A549 (cell line): ENCODE measurements at regions not wholly inside any gene's neighbourhood (a gene's known extent, or its start where the extent isn't known, plus 50 kb on each side); places are given as distances from the start of the nearest gene placed in this dataset.

Experiments used
- ATAC-seq, 2 experiments: fragments of 200-7000 bp in 1 of 2; fragments of >200 bp in 1 of 2; cut with Nextera tagmentation in 1 of 2; cut with Tn5 transposase in 1 of 2; 3 replicates each; pipeline versions ENCODE4 v1.8.0 to v1.9.1; 2018 to 2020; ENCODE audit warnings: mild to moderate bottlenecking in 1 of 2, moderate library complexity in 1 of 2
- CTCF ChIA-PET: fragments of 300-600 bp; sonication (Branson Sonifier 250); formaldehyde crosslinking; extraction: SDS; loops from one replicate; lab custom pipeline; 2021; ENCODE audit warnings: antibody characterized with exemption, inconsistent platforms; lab: Yijun Ruan, JAX
- POLR2A ChIA-PET: fragments of 350-600 bp; formaldehyde crosslinking; extraction: SDS; loops from one replicate; lab custom pipeline; 2021; ENCODE audit warnings: antibody characterized with exemption, inconsistent platforms; lab: Yijun Ruan, JAX
- DNase-seq, 2 experiments: peaks; one replicate each; pipeline versions ENCODE4 v3.0.0 to v3.0.0-alpha.2; 2011 to 2016; ENCODE audit warnings: low read depth in 1 of 2, low spot score in 1 of 2
- FAIRE-seq: peaks from 2 replicates; lab custom pipeline; 2011; peaks lifted over from hg19 to GRCh38; lab: Jason Lieb, UNC
- H3K27ac ChIP-seq, 2 experiments: fragments of >200 bp; sonication (Bioruptor Twin); formaldehyde crosslinking; 3 replicates each; pipeline ENCODE4 v1.5.1; 2016 to 2017
- H3K4me1 ChIP-seq: fragments of >200 bp; sonication (Bioruptor Twin); formaldehyde crosslinking; 3 replicates; pipeline ENCODE4 v1.6.1; 2016
- H3K4me2 ChIP-seq: fragments of >200 bp; sonication (Bioruptor Twin); formaldehyde crosslinking; 3 replicates; pipeline ENCODE4 v1.6.1; 2016
- H3K4me3 ChIP-seq: fragments of >200 bp; sonication (Bioruptor Twin); formaldehyde crosslinking; 3 replicates; pipeline ENCODE4 v1.5.1; 2016
- H3K9me3 ChIP-seq: fragments of >200 bp; sonication (Bioruptor Twin); formaldehyde crosslinking; 3 replicates; pipeline ENCODE4 v1.6.1; 2016
- BCL3 ChIP-seq: fragments of >200 bp; sonication (Bioruptor Twin); formaldehyde crosslinking; IDR thresholded peaks from 3 replicates; pipeline ENCODE4 v1.6.1; 2016
- CBX2 ChIP-seq: fragments of 200-600 bp; sonication (generic); IDR thresholded peaks from 2 replicates; pipeline ENCODE4 v1.6.1; 2016; ENCODE audit warnings: low read depth, mild to moderate bottlenecking, borderline replicate concordance
- CTCF ChIP-seq: fragments of >200 bp; sonication (Bioruptor Twin); formaldehyde crosslinking; IDR thresholded peaks from 3 replicates; pipeline ENCODE4 v1.5.1; 2016
- E2F6 ChIP-seq: IDR thresholded peaks from 2 replicates; pipeline ENCODE4 v1.6.1; 2012; ENCODE audit warnings: low read depth, borderline replicate concordance
- EP300 ChIP-seq, 2 experiments: fragments of >200 bp; sonication (Bioruptor Twin); formaldehyde crosslinking; IDR thresholded peaks; 2 replicates in 1 of 2; 3 replicates in 1 of 2; pipeline ENCODE4 v1.6.1; 2016 to 2017
- ESRRA ChIP-seq: fragments of 150-350 bp; IDR thresholded peaks from 2 replicates; pipeline ENCODE4 v1.6.1; 2014; ENCODE audit warnings: mild to moderate bottlenecking, low read length, borderline replicate concordance
- FOXS1 ChIP-seq: fragments of 250-450 bp; sonication (Bioruptor Pico); IDR thresholded peaks from 2 replicates; pipeline ENCODE4 v1.5.0; 2020; ENCODE audit warnings: mild to moderate bottlenecking, moderate library complexity
- JUN ChIP-seq, 2 experiments: fragments of >200 bp; sonication (Bioruptor Twin); formaldehyde crosslinking; IDR thresholded peaks; 2 replicates in 1 of 2; 3 replicates in 1 of 2; pipeline ENCODE4 v1.6.1; 2016 to 2017
- JUNB ChIP-seq: fragments of >200 bp; sonication (Bioruptor Twin); formaldehyde crosslinking; IDR thresholded peaks from 2 replicates; pipeline ENCODE4 v1.6.1; 2016
- MYC ChIP-seq: IDR thresholded peaks from 2 replicates; pipeline ENCODE4 v1.6.1; 2012; ENCODE audit warnings: mild to moderate bottlenecking, inconsistent platforms, low read length, improper control_type of control experiment, borderline replicate concordance
- NFE2L2 ChIP-seq: fragments of 150-350 bp; conservative IDR thresholded peaks from 2 replicates; pipeline ENCODE4 v1.6.1; 2014; ENCODE audit warnings: low read length
- NPAS2 ChIP-seq: fragments of 250-450 bp; sonication (Bioruptor Pico); IDR thresholded peaks from 2 replicates; pipeline ENCODE4 v1.8.0; 2022; ENCODE audit warnings: mild to moderate bottlenecking, moderate library complexity, borderline replicate concordance
- NR3C1 ChIP-seq: fragments of >200 bp; sonication (Bioruptor Twin); formaldehyde crosslinking; IDR thresholded peaks from 3 replicates; pipeline ENCODE4 v1.6.1; 2017
- PHF8 ChIP-seq: fragments of 200-600 bp; sonication (generic); IDR thresholded peaks from 2 replicates; pipeline ENCODE4 v1.6.1; 2016; ENCODE audit warnings: low read depth, mild to moderate bottlenecking, antibody characterized with exemption, moderate library complexity, borderline replicate concordance
- RARB ChIP-seq: fragments of 250-450 bp; sonication (Bioruptor Pico); IDR thresholded peaks from 2 replicates; pipeline ENCODE4 v1.8.0; 2021; ENCODE audit warnings: mild to moderate bottlenecking, moderate library complexity
- RCOR1 ChIP-seq: fragments of 150-350 bp; IDR thresholded peaks from 2 replicates; pipeline ENCODE4 v1.6.1; 2014; ENCODE audit warnings: antibody characterized with exemption, low read length, low read depth
- RFX5 ChIP-seq: fragments of 450-650 bp; IDR thresholded peaks from 2 replicates; pipeline ENCODE4 v1.7.1; 2014; ENCODE audit warnings: antibody characterized with exemption, mild to moderate bottlenecking, moderate library complexity
- SMC3 ChIP-seq: fragments of >200 bp; sonication (Bioruptor Twin); formaldehyde crosslinking; IDR thresholded peaks from 3 replicates; pipeline ENCODE4 v1.6.1; 2018; ENCODE audit warnings: inconsistent platforms
- ZFP36 ChIP-seq: fragments of 450-650 bp; IDR thresholded peaks from 2 replicates; pipeline ENCODE4 v1.6.1; 2014; ENCODE audit warnings: borderline replicate concordance; ENCODE audit not compliant: partially characterized antibody
- WGBS: methylation state at CpG from one replicate; pipeline ENCODE4 v1.1.6; 2017; ENCODE audit errors: missing lambda C conversion rate; 5-methylcytosine and 5-hydroxymethylcytosine counted together
- TF ChIP-seq, protein P1 (sequence below): fragments of >200 bp; sonication (Bioruptor Twin); formaldehyde crosslinking; IDR thresholded peaks from 2 replicates; pipeline ENCODE4 v1.6.1; 2016
- TF ChIP-seq, protein P2 (sequence below): fragments of 150-350 bp; IDR thresholded peaks from 2 replicates; pipeline ENCODE4 v1.6.1; 2014; ENCODE audit warnings: low read depth, mild to moderate bottlenecking, low read length

DNA sequence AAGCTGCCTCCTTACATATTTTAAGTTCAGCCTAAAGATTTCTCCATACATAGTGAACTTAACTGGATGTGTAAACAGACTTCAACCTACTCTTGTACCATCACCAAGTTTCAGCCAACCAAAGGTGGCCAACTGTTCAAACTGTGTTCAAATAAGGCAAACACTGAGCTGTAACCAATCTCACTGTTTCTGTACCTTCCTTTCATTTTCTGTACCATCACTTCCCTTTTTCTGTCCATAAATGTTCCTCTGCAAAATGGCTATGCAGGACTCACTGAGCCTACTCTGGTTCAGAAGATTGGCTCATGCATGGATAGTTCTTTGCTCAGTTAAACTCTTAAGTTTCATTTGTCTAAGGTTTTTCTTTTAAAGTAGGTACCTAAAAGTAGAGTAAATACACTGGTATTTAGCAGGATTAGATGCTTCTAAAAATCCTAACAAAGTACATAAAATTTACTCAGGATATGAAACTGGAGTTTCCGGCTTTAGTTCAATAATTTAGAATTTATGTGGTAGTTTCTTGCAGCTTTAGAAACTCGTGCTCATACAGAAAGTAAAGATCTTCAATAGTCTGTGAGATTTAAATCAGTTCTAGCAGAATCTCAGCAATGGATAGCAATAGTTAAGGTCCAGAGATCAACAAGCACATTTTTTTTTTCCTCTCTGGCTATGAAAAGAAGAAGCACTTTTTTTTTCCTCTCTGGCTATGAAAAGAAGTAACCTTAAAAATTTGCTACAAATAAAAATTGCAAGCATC, 282.0 kb upstream of the PPFIA2 start:
- TF ChIP-seq MYC (no peak), NPAS2 (CRISPR knock-in tag) (no peak), RFX5 (no peak), EP300 (IDR thresholded peaks at IDR 0.05) (no peak), RCOR1 (no peak), NFE2L2 (no peak), CTCF (no peak), E2F6 (no peak)
- TF ChIP-seq, protein P1, sequence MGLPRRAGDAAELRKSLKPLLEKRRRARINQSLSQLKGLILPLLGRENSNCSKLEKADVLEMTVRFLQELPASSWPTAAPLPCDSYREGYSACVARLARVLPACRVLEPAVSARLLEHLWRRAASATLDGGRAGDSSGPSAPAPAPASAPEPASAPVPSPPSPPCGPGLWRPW = no peak
- ChIA-PET POLR2A (no interaction called here), CTCF (no interaction called here)
- Histone ChIP-seq H3K4me3 (no peak overlapping the region), H3K4me2 (no peak overlapping the region), H3K9me3 (no peaks in the 10 kb centered on the region), H3K27ac (no peak overlapping the region), H3K4me1 (no peaks in the 10 kb centered on the region)
- no peak for DNase-seq
- no peak for ATAC-seq
- FAIRE-seq = no peak
- WGBS = 6% methylated on average over 2 of the region's 2 CpGs

GRCh38 chr12:82034769-82035168, 275.6 kb upstream of the PPFIA2 start:
- FAIRE-seq (no peak), ATAC-seq (no peak)
- TF ChIP-seq, protein P1 = no peak
- TF ChIP-seq BCL3 = no peak
- TF ChIP-seq CBX2 = no peak
- no peak for TF ChIP-seq JUNB
- no peak for TF ChIP-seq JUN (IDR thresholded peaks at IDR 0.05)
- no peak for TF ChIP-seq FOXS1 (CRISPR knock-in tag)
- TF ChIP-seq PHF8 = no peak
- no peak for TF ChIP-seq RARB (CRISPR knock-in tag)
- no peak for TF ChIP-seq NR3C1
- no peak for TF ChIP-seq ESRRA
- TF ChIP-seq, protein P2, sequence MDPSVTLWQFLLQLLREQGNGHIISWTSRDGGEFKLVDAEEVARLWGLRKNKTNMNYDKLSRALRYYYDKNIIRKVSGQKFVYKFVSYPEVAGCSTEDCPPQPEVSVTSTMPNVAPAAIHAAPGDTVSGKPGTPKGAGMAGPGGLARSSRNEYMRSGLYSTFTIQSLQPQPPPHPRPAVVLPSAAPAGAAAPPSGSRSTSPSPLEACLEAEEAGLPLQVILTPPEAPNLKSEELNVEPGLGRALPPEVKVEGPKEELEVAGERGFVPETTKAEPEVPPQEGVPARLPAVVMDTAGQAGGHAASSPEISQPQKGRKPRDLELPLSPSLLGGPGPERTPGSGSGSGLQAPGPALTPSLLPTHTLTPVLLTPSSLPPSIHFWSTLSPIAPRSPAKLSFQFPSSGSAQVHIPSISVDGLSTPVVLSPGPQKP = no peak
- TF ChIP-seq ZFP36 = no peak
- no peak for TF ChIP-seq SMC3

More at GRCh38 chr12:82034769-82035168, 275.6 kb upstream of the PPFIA2 start:
- Histone ChIP-seq H3K27ac (no peak overlapping the region), H3K4me2 (no peak overlapping the region), H3K4me3 (no peak overlapping the region), H3K9me3 (no peaks in the 10 kb centered on the region), H3K4me1 (no peaks in the 10 kb centered on the region)
- ChIA-PET CTCF (no interaction called here), POLR2A (no interaction called here)
- DNase-seq = no peak
